Fibroblast of lung (primary cell): ENCODE measurements at regions not wholly inside any gene's neighbourhood (a gene's known extent, or its start where the extent isn't known, plus 50 kb on each side); places are given as distances from the start of the nearest gene placed in this dataset.
"Not testable (repeated sequence)": the region's sequence is repeated elsewhere in the genome, so short reads cannot be mapped to it uniquely, and the experiment has no call there.

Source experiments
- DNase-seq, 2 donors: peaks; one replicate each; pipeline versions ENCODE4 v3.0.0 to v3.0.0-alpha.2; 2010; ENCODE audit warnings: low read depth in 2 of 2
- H2AFZ ChIP-seq: 2 replicates; pipeline ENCODE4 v1.5.1; 2012; ENCODE audit warnings: low read length, control low read depth, inconsistent platforms
- H3K27ac ChIP-seq: 2 replicates; pipeline ENCODE4 v1.5.1; 2011; ENCODE audit warnings: low read length, control low read depth; ENCODE audit not compliant: insufficient read depth
- H3K27me3 ChIP-seq: 2 replicates; pipeline ENCODE4 v1.5.1; 2011; ENCODE audit warnings: mild to moderate bottlenecking, low read length; ENCODE audit not compliant: control insufficient read depth, insufficient read depth
- H3K36me3 ChIP-seq: 2 replicates; pipeline ENCODE4 v1.5.1; 2011; ENCODE audit warnings: low read length; ENCODE audit not compliant: control insufficient read depth, insufficient read depth
- H3K4me1 ChIP-seq: 2 replicates; pipeline ENCODE4 v1.5.1; 2011; ENCODE audit warnings: low read length; ENCODE audit not compliant: control insufficient read depth, insufficient read depth; ENCODE audit errors: extremely low read depth
- H3K4me2 ChIP-seq: 2 replicates; pipeline ENCODE4 v1.5.1; 2011; ENCODE audit warnings: low read length, control low read depth; ENCODE audit not compliant: insufficient read depth; ENCODE audit errors: extremely low read depth
- H3K4me3 ChIP-seq, 4 experiments: fragments of 200-600 bp in 1 of 4; sonication (generic) in 1 of 4; replicated peaks in 1 of 4; 2 replicates each; pipeline ENCODE4 v1.5.1; 2011 to 2016; ENCODE audit warnings: low read length in 4 of 4, low read depth in 3 of 4, mild to moderate bottlenecking in 3 of 4, control low read depth in 2 of 4, inconsistent platforms in 1 of 4, mixed read lengths in 1 of 4; ENCODE audit not compliant: insufficient read depth in 1 of 4; ENCODE audit errors: control extremely low read depth in 1 of 4
- H3K79me2 ChIP-seq: 2 replicates; pipeline ENCODE4 v1.5.1; 2012; ENCODE audit warnings: mild to moderate bottlenecking, low read length, inconsistent platforms; ENCODE audit not compliant: control insufficient read depth, insufficient read depth
- H3K9ac ChIP-seq: 2 replicates; pipeline ENCODE4 v1.5.1; 2011; ENCODE audit warnings: mild to moderate bottlenecking, low read length, control low read depth; ENCODE audit not compliant: insufficient read depth
- H3K9me3 ChIP-seq: 2 replicates; pipeline ENCODE4 v1.5.1; 2012; ENCODE audit warnings: low read depth, low read length; ENCODE audit not compliant: control insufficient read depth, insufficient read depth
- H4K20me1 ChIP-seq: 2 replicates; pipeline ENCODE4 v1.5.1; 2011; ENCODE audit warnings: low read length; ENCODE audit not compliant: control insufficient read depth, insufficient read depth; ENCODE audit errors: extremely low read depth
- CTCF ChIP-seq, 2 donors: IDR thresholded peaks in 1 of 2; conservative IDR thresholded peaks in 1 of 2; 1 replicate in 1 of 2; 2 replicates in 1 of 2; pipeline ENCODE4 v1.5.1; 2011 to 2012; ENCODE audit warnings: low read length in 2 of 2, control low read depth in 1 of 2, inconsistent platforms in 1 of 2, low read depth in 1 of 2, mild to moderate bottlenecking in 1 of 2
- EZH2 ChIP-seq: IDR thresholded peaks from 2 replicates; pipeline ENCODE4 v1.5.1; 2012; ENCODE audit warnings: low read length, control low read depth, mild to moderate bottlenecking; ENCODE audit errors: missing control alignments

- Histone ChIP-seq H3K27me3 (no peaks in the 10 kb centered on the region), H3K4me1 (no peaks in the 10 kb centered on the region), H3K9ac (no peak overlapping the region), H4K20me1 (no peaks in the 10 kb centered on the region), H3K4me3 (no peak overlapping the region), H3K79me2 (no peaks in the 10 kb centered on the region), H2AFZ (no peak overlapping the region), H3K27ac (no peak overlapping the region), H3K4me2 (no peak overlapping the region), H3K9me3 (no peaks in the 10 kb centered on the region), H3K36me3 (no peaks in the 10 kb centered on the region)
- no peak for DNase-seq
- TF ChIP-seq EZH2 (no peak), CTCF (conservative IDR thresholded peaks at IDR 0.05 in 1 of 2, IDR thresholded peaks at IDR 0.05 in 1 of 2; ENCODE audit: low read depth in 1 of 2, low read length in 2 of 2) (no peak)
Measured at GRCh38 chr17:22102177-22102576, 409.9 kb downstream of the KCNJ18 start.

- H3K27ac ChIP-seq, H3K36me3 ChIP-seq, H3K9me3 ChIP-seq, H3K4me3 ChIP-seq, H3K4me1 ChIP-seq, H3K79me2 ChIP-seq, DNase-seq, H3K4me2 ChIP-seq, H3K9ac ChIP-seq, H4K20me1 ChIP-seq, H3K27me3 ChIP-seq, H2AFZ ChIP-seq: not testable (repeated sequence)
Measured at GRCh38 chr17:22116720-22117119, 424.4 kb downstream of the KCNJ18 start.

GRCh38 chr17:22117401-22117800 is 425.1 kb downstream of the KCNJ18 start:
- H2AFZ ChIP-seq, H3K27ac ChIP-seq, H3K27me3 ChIP-seq, H3K9ac ChIP-seq, DNase-seq, H3K36me3 ChIP-seq, H3K79me2 ChIP-seq, H4K20me1 ChIP-seq, H3K9me3 ChIP-seq, H3K4me3 ChIP-seq, H3K4me1 ChIP-seq, H3K4me2 ChIP-seq: not testable (repeated sequence)

- not testable (repeated sequence) for H3K36me3 ChIP-seq, H3K27ac ChIP-seq, DNase-seq, H3K4me1 ChIP-seq, H2AFZ ChIP-seq, H3K4me3 ChIP-seq, H4K20me1 ChIP-seq, H3K9me3 ChIP-seq, H3K79me2 ChIP-seq, H3K9ac ChIP-seq, H3K27me3 ChIP-seq, H3K4me2 ChIP-seq
Measured at GRCh38 chr17:22119016-22119415, 426.7 kb downstream of the KCNJ18 start.

GRCh38 chr17:22119751-22120150 is 427.4 kb downstream of the KCNJ18 start:
- H3K36me3 ChIP-seq, H3K4me1 ChIP-seq, H4K20me1 ChIP-seq, H3K4me3 ChIP-seq, DNase-seq, H3K27me3 ChIP-seq, H2AFZ ChIP-seq, H3K4me2 ChIP-seq, H3K79me2 ChIP-seq, H3K9ac ChIP-seq, H3K9me3 ChIP-seq, H3K27ac ChIP-seq: not testable (repeated sequence)
